KMS-11 (cell line): ENCODE measurements at regions not wholly inside any gene's neighbourhood (a gene's known extent, or its start where the extent isn't known, plus 50 kb on each side); places are given as distances from the start of the nearest gene placed in this dataset.

Experiments used
- H2AFZ ChIP-seq: fragments of 200-600 bp; sonication (generic); 2 replicates; pipeline ENCODE4 v1.6.1; 2016; ENCODE audit warnings: antibody characterized with exemption, mixed run types, low read depth
- H3K27ac ChIP-seq: fragments of 200-600 bp; sonication (generic); 2 replicates; pipeline ENCODE4 v1.6.1; 2016; ENCODE audit warnings: mild to moderate bottlenecking, mixed run types
- H3K27me3 ChIP-seq: fragments of 200-600 bp; sonication (generic); 2 replicates; pipeline ENCODE4 v1.6.1; 2017; ENCODE audit warnings: mild to moderate bottlenecking, low read depth, mixed run types, moderate library complexity; ENCODE audit not compliant: insufficient read depth
- H3K36me3 ChIP-seq: fragments of 200-600 bp; sonication (generic); 2 replicates; pipeline ENCODE4 v1.6.1; 2017; ENCODE audit warnings: mild to moderate bottlenecking, mixed run types; ENCODE audit not compliant: insufficient read depth
- H3K4me1 ChIP-seq: fragments of 200-600 bp; sonication (generic); 2 replicates; pipeline ENCODE4 v1.6.1; 2016; ENCODE audit warnings: mild to moderate bottlenecking, low read depth, mixed run types; ENCODE audit not compliant: poor library complexity, severe bottlenecking
- H3K4me2 ChIP-seq: fragments of 200-600 bp; sonication (generic); 2 replicates; pipeline ENCODE4 v1.7.0; 2016; ENCODE audit warnings: mild to moderate bottlenecking, mixed run types
- H3K4me3 ChIP-seq: fragments of 200-600 bp; sonication (generic); IDR thresholded peaks from 2 replicates; pipeline ENCODE4 v1.6.1; 2017; ENCODE audit warnings: low read depth, low read length, mixed read lengths; ENCODE audit not compliant: insufficient read depth
- H3K79me2 ChIP-seq: fragments of 200-600 bp; sonication (generic); 2 replicates; pipeline ENCODE4 v1.6.1; 2016; ENCODE audit warnings: low read depth, mixed run types; ENCODE audit not compliant: insufficient read depth
- H3K9ac ChIP-seq: fragments of 200-600 bp; sonication (generic); 2 replicates; pipeline ENCODE4 v1.6.1; 2016; ENCODE audit warnings: mild to moderate bottlenecking, mixed run types
- H4K20me1 ChIP-seq: fragments of 200-600 bp; sonication (generic); 2 replicates; pipeline ENCODE4 v1.6.1; 2016; ENCODE audit warnings: mild to moderate bottlenecking, mixed run types; ENCODE audit not compliant: insufficient read depth
- TF ChIP-seq, protein P1 (sequence below): fragments of 200-600 bp; sonication (generic); conservative IDR thresholded peaks from 2 replicates; pipeline ENCODE4 v1.6.1; 2017; ENCODE audit warnings: low read depth, mild to moderate bottlenecking, antibody characterized with exemption, low read length, moderate library complexity, mixed read lengths

DNA sequence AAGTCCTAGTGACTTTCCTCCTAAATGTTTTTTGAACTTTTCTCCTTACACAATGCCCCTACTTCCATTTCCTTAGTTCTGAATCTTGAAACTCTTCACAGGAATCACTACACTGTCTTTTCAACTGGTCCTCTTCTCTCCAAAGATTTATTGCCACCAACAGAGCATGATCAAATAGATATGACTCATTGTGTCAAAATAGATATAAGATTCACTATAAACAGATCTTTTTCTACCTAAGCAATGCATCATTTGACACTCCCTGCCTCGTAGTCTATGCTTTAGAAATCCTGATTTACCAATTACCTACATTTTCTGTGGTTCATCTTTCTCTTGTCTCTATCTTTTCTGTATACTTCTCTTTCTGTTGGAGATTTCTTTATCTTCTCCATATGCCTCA, 789.6 kb upstream of the SLIT2 start:
- no peak overlapping the region for H3K4me2 ChIP-seq
- no peak overlapping the region for H3K27ac ChIP-seq
- H3K36me3 ChIP-seq = no peaks in the 10 kb centered on the region
- no peaks in the 10 kb centered on the region for H3K4me1 ChIP-seq
- no peaks in the 10 kb centered on the region for H3K27me3 ChIP-seq
- H2AFZ ChIP-seq = no peak overlapping the region
- TF ChIP-seq, protein P1, sequence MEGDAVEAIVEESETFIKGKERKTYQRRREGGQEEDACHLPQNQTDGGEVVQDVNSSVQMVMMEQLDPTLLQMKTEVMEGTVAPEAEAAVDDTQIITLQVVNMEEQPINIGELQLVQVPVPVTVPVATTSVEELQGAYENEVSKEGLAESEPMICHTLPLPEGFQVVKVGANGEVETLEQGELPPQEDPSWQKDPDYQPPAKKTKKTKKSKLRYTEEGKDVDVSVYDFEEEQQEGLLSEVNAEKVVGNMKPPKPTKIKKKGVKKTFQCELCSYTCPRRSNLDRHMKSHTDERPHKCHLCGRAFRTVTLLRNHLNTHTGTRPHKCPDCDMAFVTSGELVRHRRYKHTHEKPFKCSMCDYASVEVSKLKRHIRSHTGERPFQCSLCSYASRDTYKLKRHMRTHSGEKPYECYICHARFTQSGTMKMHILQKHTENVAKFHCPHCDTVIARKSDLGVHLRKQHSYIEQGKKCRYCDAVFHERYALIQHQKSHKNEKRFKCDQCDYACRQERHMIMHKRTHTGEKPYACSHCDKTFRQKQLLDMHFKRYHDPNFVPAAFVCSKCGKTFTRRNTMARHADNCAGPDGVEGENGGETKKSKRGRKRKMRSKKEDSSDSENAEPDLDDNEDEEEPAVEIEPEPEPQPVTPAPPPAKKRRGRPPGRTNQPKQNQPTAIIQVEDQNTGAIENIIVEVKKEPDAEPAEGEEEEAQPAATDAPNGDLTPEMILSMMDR = no peak
- H3K9ac ChIP-seq = no peak overlapping the region
- no peaks in the 10 kb centered on the region for H4K20me1 ChIP-seq
- no peaks in the 10 kb centered on the region for H3K79me2 ChIP-seq
- no peak overlapping the region for H3K4me3 ChIP-seq

DNA sequence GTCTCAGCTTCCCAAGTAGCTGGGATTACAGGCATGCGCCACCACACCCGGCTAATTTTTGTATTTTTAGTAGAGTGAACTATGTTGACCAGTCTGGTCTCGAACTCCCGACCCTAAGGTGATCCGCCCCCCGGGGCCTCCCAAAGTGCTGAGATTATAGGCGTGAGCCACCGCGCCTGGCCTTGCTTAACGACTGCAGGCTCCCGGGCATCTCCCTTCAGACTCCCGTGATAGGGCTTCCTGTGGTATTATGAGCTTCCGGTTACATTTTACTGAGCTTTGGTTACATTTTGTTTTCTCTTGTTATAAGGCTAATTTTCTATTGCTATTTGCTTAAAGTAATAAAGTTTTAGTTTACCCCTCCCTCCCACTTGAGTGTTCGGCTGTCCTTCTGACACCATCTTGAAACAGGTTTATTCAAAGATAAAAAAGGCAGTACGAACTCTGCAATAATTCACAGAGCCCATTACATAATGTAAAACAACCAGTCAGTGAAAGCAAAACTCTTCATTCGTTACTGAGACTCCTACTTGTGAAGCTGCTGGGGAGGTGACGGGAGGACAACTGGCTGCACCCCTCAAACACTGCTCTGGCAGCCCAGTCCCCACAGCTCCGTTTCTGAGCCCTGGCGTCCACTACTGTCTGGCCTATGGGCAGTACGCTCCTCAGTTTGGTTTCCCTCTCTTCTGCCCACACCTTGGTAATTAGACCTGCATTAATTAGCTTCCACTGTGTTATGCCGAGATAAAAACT, 795.7 kb upstream of the SLIT2 start:
- TF ChIP-seq, protein P1 = no peak
- no peak overlapping the region for H3K9ac ChIP-seq
- H3K4me2 ChIP-seq = no peak overlapping the region
- H3K79me2 ChIP-seq = no peaks in the 10 kb centered on the region
- no peaks in the 10 kb centered on the region for H3K36me3 ChIP-seq
- no peaks in the 10 kb centered on the region for H3K27me3 ChIP-seq
- H3K4me1 ChIP-seq = no peaks in the 10 kb centered on the region
- H3K4me3 ChIP-seq = no peak overlapping the region
- no peaks in the 10 kb centered on the region for H4K20me1 ChIP-seq
- no peak overlapping the region for H2AFZ ChIP-seq
- no peak overlapping the region for H3K27ac ChIP-seq

DNA sequence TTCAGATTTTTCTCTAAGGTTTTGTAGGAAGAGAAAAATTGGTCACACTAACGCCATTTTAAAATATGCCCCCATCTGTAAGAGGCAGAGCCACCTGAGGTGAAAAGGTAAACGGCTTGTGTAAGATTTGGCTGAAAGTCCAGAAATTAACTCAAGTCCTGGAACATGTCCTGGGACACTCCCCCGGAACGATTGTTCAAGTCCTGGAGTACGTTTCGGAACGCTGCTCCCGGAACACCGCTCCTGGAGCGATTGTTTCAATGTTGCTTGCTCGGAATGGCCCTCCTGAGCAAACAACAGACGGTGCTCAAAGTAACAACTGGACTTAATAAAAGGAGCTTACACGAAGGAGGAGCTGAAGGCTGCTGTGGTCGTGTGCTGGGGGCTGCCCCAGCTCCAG, 796.5 kb upstream of the SLIT2 start:
- no peaks in the 10 kb centered on the region for H3K36me3 ChIP-seq
- H3K79me2 ChIP-seq = no peaks in the 10 kb centered on the region
- H3K4me2 ChIP-seq = no peak overlapping the region
- no peak overlapping the region for H3K27ac ChIP-seq
- no peak overlapping the region for H3K9ac ChIP-seq
- no peaks in the 10 kb centered on the region for H3K27me3 ChIP-seq
- H4K20me1 ChIP-seq = no peaks in the 10 kb centered on the region
- TF ChIP-seq, protein P1 = no peak
- no peak overlapping the region for H2AFZ ChIP-seq
- no peak overlapping the region for H3K4me3 ChIP-seq
- no peaks in the 10 kb centered on the region for H3K4me1 ChIP-seq

DNA sequence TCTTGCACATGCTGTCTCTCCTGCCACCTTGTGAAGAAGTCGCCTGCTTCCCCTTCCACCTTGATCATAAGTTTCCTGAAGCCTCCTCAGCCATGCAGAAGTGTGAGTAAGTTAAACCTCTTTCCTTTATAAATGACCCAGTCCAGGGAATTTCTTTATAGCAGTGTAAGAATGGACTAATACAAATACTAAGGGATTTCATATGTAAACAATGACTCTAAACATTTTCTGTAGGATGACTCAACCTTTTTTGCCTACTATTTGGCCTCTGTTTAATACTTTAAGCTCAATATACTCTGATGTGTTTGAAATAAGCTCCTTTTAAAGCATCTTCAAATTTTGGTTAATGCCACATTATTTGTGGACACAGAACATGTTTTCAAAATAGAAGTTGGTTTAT, 813.5 kb upstream of the SLIT2 start:
- Histone ChIP-seq H3K4me1 (no peaks in the 10 kb centered on the region), H3K27ac (no peak overlapping the region), H2AFZ (no peak overlapping the region), H4K20me1 (no peaks in the 10 kb centered on the region), H3K36me3 (no peaks in the 10 kb centered on the region), H3K9ac (no peak overlapping the region), H3K27me3 (no peaks in the 10 kb centered on the region), H3K79me2 (no peaks in the 10 kb centered on the region), H3K4me3 (no peak overlapping the region), H3K4me2 (no peak overlapping the region)
- TF ChIP-seq, protein P1 = no peak
